Epithelial cell of esophagus (primary cell): ENCODE measurements at regions not wholly inside any gene's neighbourhood (a gene's known extent, or its start where the extent isn't known, plus 50 kb on each side); places are given as distances from the start of the nearest gene placed in this dataset.
A peak's percentile ranks its signal among the peaks of the same experiment; 100 is the strongest.

ENCODE experiments used
- DNase-seq: peaks from one replicate; pipeline ENCODE4 v3.0.0; 2010; ENCODE audit warnings: low read depth
- H3K4me3 ChIP-seq: 2 replicates; pipeline ENCODE4 v1.5.1; 2011; ENCODE audit warnings: mild to moderate bottlenecking, low read length, control low read depth
- TF ChIP-seq, protein P1 (sequence below): IDR thresholded peaks from 2 replicates; pipeline ENCODE4 v1.5.1; 2011; ENCODE audit warnings: low read depth, mild to moderate bottlenecking, low read length, control low read depth, inconsistent platforms; ENCODE audit not compliant: insufficient read depth; ENCODE audit errors: missing control alignments

- TF ChIP-seq, protein P1, sequence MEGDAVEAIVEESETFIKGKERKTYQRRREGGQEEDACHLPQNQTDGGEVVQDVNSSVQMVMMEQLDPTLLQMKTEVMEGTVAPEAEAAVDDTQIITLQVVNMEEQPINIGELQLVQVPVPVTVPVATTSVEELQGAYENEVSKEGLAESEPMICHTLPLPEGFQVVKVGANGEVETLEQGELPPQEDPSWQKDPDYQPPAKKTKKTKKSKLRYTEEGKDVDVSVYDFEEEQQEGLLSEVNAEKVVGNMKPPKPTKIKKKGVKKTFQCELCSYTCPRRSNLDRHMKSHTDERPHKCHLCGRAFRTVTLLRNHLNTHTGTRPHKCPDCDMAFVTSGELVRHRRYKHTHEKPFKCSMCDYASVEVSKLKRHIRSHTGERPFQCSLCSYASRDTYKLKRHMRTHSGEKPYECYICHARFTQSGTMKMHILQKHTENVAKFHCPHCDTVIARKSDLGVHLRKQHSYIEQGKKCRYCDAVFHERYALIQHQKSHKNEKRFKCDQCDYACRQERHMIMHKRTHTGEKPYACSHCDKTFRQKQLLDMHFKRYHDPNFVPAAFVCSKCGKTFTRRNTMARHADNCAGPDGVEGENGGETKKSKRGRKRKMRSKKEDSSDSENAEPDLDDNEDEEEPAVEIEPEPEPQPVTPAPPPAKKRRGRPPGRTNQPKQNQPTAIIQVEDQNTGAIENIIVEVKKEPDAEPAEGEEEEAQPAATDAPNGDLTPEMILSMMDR, result no peak
- no peak overlapping the region for H3K4me3 ChIP-seq
- DNase-seq, result peak; percentile 36
These were observed 257.7 kb downstream of the BAMBI start for GRCh38 chr10:28935061-28935460.

- TF ChIP-seq, protein P1, result no peak
- no peak for DNase-seq
- H3K4me3 ChIP-seq, result no peak overlapping the region
These were observed 260.6 kb downstream of the BAMBI start for GRCh38 chr10:28937959-28938358.

GRCh38 chr10:28938745-28939144 lies 261.4 kb downstream of the BAMBI start:
- TF ChIP-seq, protein P1, result no peak
- H3K4me3 ChIP-seq, result no peak overlapping the region
- no peak for DNase-seq

GRCh38 chr10:28939281-28940157 lies 262.2 kb downstream of the BAMBI start:
- DNase-seq, result peak; percentile 26
- no peak overlapping the region for H3K4me3 ChIP-seq
- TF ChIP-seq, protein P1, result no peak

GRCh38 chr10:28940158-28940888 lies 263.0 kb downstream of the BAMBI start:
- no peak for DNase-seq
- H3K4me3 ChIP-seq, result no peak overlapping the region
- TF ChIP-seq, protein P1, result no peak

- DNase-seq, result no peak
- TF ChIP-seq, protein P1, result no peak
- no peak overlapping the region for H3K4me3 ChIP-seq
These were observed 264.7 kb downstream of the BAMBI start for GRCh38 chr10:28942012-28942411.

DNA sequence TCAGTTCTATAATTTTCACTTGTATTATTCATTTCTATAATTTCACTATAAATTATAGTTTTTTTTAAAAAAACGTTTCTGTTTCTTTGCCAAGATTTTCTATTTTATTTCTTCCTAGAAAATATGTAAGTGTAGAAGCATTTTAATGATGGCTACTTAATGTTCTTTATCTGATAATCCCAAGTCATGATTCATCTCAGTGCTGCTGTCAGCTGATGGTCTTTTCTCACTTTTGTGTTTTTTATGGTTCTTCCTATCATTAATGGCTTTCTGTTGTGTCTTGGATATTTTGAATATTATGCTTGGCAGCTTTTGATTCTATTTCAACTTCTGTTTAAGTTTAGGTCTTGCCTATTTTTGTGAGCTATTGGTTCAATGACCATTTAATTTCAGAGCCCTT lies 268.6 kb downstream of the BAMBI start:
- TF ChIP-seq, protein P1, result no peak
- DNase-seq, result no peak
- H3K4me3 ChIP-seq, result no peak overlapping the region
